GM19397 (cell line): ENCODE measurements at regions not wholly inside any gene's neighbourhood (a gene's known extent, or its start where the extent isn't known, plus 50 kb on each side); places are given as distances from the start of the nearest gene placed in this dataset.

Experiments
- ATAC-seq: cut with Tn5 transposase; IDR thresholded peaks from one replicate; pipeline ENCODE4 v1.9.1; 2021; ENCODE audit warnings: mild to moderate bottlenecking, moderate library complexity; ENCODE audit not compliant: unreplicated experiment

GRCh38 chr18:54767098-54767497 is 61.2 kb upstream of the RAB27B start:
- ATAC-seq, result no peak

- no peak for ATAC-seq
Observed at GRCh38 chr18:54769526-54770464, 58.5 kb upstream of the RAB27B start.

- no peak for ATAC-seq
Observed at GRCh38 chr18:54772056-54772455, 56.2 kb upstream of the RAB27B start.

- no peak for ATAC-seq
Observed at GRCh38 chr18:54774423-54774822, 53.9 kb upstream of the RAB27B start.

GRCh38 chr18:54774981-54775665 is 53.2 kb upstream of the RAB27B start:
- no peak for ATAC-seq

- ATAC-seq, result no peak
Observed at GRCh38 chr18:54775686-54776085, 52.6 kb upstream of the RAB27B start.

- ATAC-seq, result peak; percentile 51
Observed at GRCh38 chr18:54776282-54776977, 51.8 kb upstream of the RAB27B start.

- peak; percentile 62 for ATAC-seq
Observed at GRCh38 chr18:54777118-54777791, 51.0 kb upstream of the RAB27B start.

- ATAC-seq, result no peak
Observed at GRCh38 chr18:54777989-54778388, 50.3 kb upstream of the RAB27B start.
